IMR-90 (cell line): ENCODE measurements at regions not wholly inside any gene's neighbourhood (a gene's known extent, or its start where the extent isn't known, plus 50 kb on each side); places are given as distances from the start of the nearest gene placed in this dataset.
A peak's percentile ranks its signal among the peaks of the same experiment; 100 is the strongest.

Experiments used
- ATAC-seq: fragments of 200-7000 bp; cut with Tn5 transposase; 2 replicates; pipeline ENCODE4 v1.9.1; 2020; ENCODE audit warnings: low read depth, mild to moderate bottlenecking, moderate library complexity
- BruUV-seq: library from RNA; stranded (reverse); fragments of 400-500 nt; replicated peaks from 2 replicates; lab custom pipeline; 2021; lab: Mats Ljungman, UMichigan
- CTCF ChIA-PET: fragments of 300-600 bp; formaldehyde crosslinking; extraction: SDS; loops from one replicate; lab custom pipeline; 2021; ENCODE audit warnings: antibody characterized with exemption; lab: Yijun Ruan, JAX
- POLR2A ChIA-PET: fragments of 300-600 bp; sonication (Branson Sonifier 250); formaldehyde crosslinking; loops from one replicate; lab custom pipeline; 2022; ENCODE audit warnings: antibody characterized with exemption; ENCODE audit not compliant: unreplicated experiment; lab: Charles Lee
- DNase-seq: peaks from one replicate; pipeline ENCODE4 v3.0.0; 2013
- H2AFZ ChIP-seq: replicated peaks from 2 replicates; pipeline ENCODE3; 2013; ENCODE audit warnings: low read length, mild to moderate bottlenecking; ENCODE audit not compliant: poor library complexity
- H2AK5ac ChIP-seq: 2 replicates; pipeline ENCODE4 v1.6.1; 2013; ENCODE audit warnings: low read depth, low read length, inconsistent platforms
- H2AK9ac ChIP-seq: replicated peaks from 2 replicates; pipeline ENCODE3; 2013; ENCODE audit warnings: mild to moderate bottlenecking, low read depth, low read length, moderate library complexity; ENCODE audit not compliant: poor library complexity
- H2BK120ac ChIP-seq: 2 replicates; pipeline ENCODE4 v1.6.1; 2013; ENCODE audit warnings: low read depth, low read length, inconsistent platforms
- H2BK15ac ChIP-seq: 3 replicates; pipeline ENCODE4 v1.6.1; 2013; ENCODE audit warnings: low read depth, low read length, inconsistent platforms
- H2BK20ac ChIP-seq: 2 replicates; pipeline ENCODE4 v1.6.1; 2013; ENCODE audit warnings: low read depth, mild to moderate bottlenecking, inconsistent platforms, low read length, moderate library complexity
- H2BK5ac ChIP-seq: 2 replicates; pipeline ENCODE4 v1.6.1; 2013; ENCODE audit warnings: mild to moderate bottlenecking, low read depth, low read length, inconsistent platforms; ENCODE audit not compliant: poor library complexity, severe bottlenecking
- H3K14ac ChIP-seq: replicated peaks from 2 replicates; pipeline ENCODE4 v1.6.1; 2013; ENCODE audit warnings: low read depth, low read length, inconsistent platforms
- H3K18ac ChIP-seq: 2 replicates; pipeline ENCODE4 v1.6.1; 2013; ENCODE audit warnings: low read depth, low read length, control low read depth
- H3K23ac ChIP-seq: 2 replicates; pipeline ENCODE4 v1.6.1; 2013; ENCODE audit warnings: low read depth, low read length, inconsistent platforms
- H3K27ac ChIP-seq: 2 replicates; pipeline ENCODE4 v1.5.1; 2013; ENCODE audit warnings: mild to moderate bottlenecking, control low read depth, low read length; ENCODE audit not compliant: insufficient read depth
- H3K27me3 ChIP-seq: 2 replicates; pipeline ENCODE4 v1.6.1; 2013; ENCODE audit warnings: low read length; ENCODE audit not compliant: control insufficient read depth, insufficient read depth
- H3K36me3 ChIP-seq: 2 replicates; pipeline ENCODE4 v1.6.1; 2013; ENCODE audit warnings: low read length, mixed read lengths; ENCODE audit not compliant: control insufficient read depth, insufficient read depth
- H3K4ac ChIP-seq: 2 replicates; pipeline ENCODE4 v1.6.1; 2013; ENCODE audit warnings: low read depth, low read length, inconsistent platforms
- H3K4me1 ChIP-seq: 2 replicates; pipeline ENCODE4 v1.6.1; 2013; ENCODE audit warnings: low read length, mixed read lengths; ENCODE audit not compliant: control insufficient read depth, insufficient read depth
- H3K4me2 ChIP-seq: 2 replicates; pipeline ENCODE4 v1.6.1; 2013; ENCODE audit warnings: low read depth, mild to moderate bottlenecking, control low read depth, low read length, moderate library complexity
- H3K4me3 ChIP-seq: 2 replicates; pipeline ENCODE4 v1.5.1; 2013; ENCODE audit warnings: low read depth, mild to moderate bottlenecking, control low read depth, low read length, moderate library complexity; ENCODE audit not compliant: insufficient read depth
- H3K56ac ChIP-seq: 2 replicates; pipeline ENCODE4 v1.6.1; 2013; ENCODE audit warnings: low read length, inconsistent platforms; ENCODE audit not compliant: insufficient read depth; ENCODE audit errors: extremely low read depth
- H3K79me1 ChIP-seq, 2 experiments: 2 replicates each; pipeline ENCODE4 v1.6.1; 2013; ENCODE audit warnings: low read length in 2 of 2, inconsistent platforms in 1 of 2, low read depth in 1 of 2
- H3K9ac ChIP-seq: 2 replicates; pipeline ENCODE4 v1.6.1; 2013; ENCODE audit warnings: low read depth, low read length, control low read depth
- H3K9me1 ChIP-seq: 2 replicates; pipeline ENCODE4 v1.6.1; 2013; ENCODE audit warnings: low read length, inconsistent platforms; ENCODE audit not compliant: insufficient read depth
- H3K9me3 ChIP-seq: 2 replicates; pipeline ENCODE4 v1.6.1; 2013; ENCODE audit warnings: low read length; ENCODE audit not compliant: control insufficient read depth, insufficient read depth
- H4K20me1 ChIP-seq: 2 replicates; pipeline ENCODE4 v1.6.1; 2013; ENCODE audit warnings: low read length, inconsistent platforms; ENCODE audit not compliant: insufficient read depth
- H4K5ac ChIP-seq: 2 replicates; pipeline ENCODE4 v1.6.1; 2013; ENCODE audit warnings: mild to moderate bottlenecking, low read depth, low read length, control low read depth
- H4K8ac ChIP-seq, 2 experiments: 2 replicates each; pipeline ENCODE4 v1.6.1; 2013; ENCODE audit warnings: low read depth in 2 of 2, low read length in 2 of 2, control low read depth in 1 of 2, inconsistent platforms in 1 of 2
- H4K91ac ChIP-seq: 2 replicates; pipeline ENCODE4 v1.6.1; 2013; ENCODE audit warnings: low read depth, low read length, inconsistent platforms; ENCODE audit not compliant: insufficient read depth
- BHLHE40 ChIP-seq: fragments of 150-350 bp; IDR thresholded peaks from 2 replicates; pipeline ENCODE4 v1.6.1; 2016; ENCODE audit warnings: mild to moderate bottlenecking, low read depth, low read length
- CHD1 ChIP-seq: IDR thresholded peaks from 2 replicates; pipeline ENCODE4 v1.6.1; 2012; ENCODE audit warnings: low read depth, low read length, improper control_type of control experiment
- CTCF ChIP-seq: conservative IDR thresholded peaks from 2 replicates; pipeline ENCODE4 v1.5.1; 2012; ENCODE audit warnings: mild to moderate bottlenecking, low read depth, low read length, improper control_type of control experiment
- FOS ChIP-seq: fragments of 150-350 bp; IDR thresholded peaks from 2 replicates; pipeline ENCODE4 v1.6.1; 2016; ENCODE audit warnings: low read depth, low read length
- MAFK ChIP-seq: IDR thresholded peaks from 2 replicates; pipeline ENCODE4 v1.6.1; 2012; ENCODE audit warnings: low read depth, low read length, improper control_type of control experiment
- MAZ ChIP-seq: IDR thresholded peaks from 2 replicates; pipeline ENCODE4 v1.6.1; 2012; ENCODE audit warnings: low read depth, mild to moderate bottlenecking, low read length, improper control_type of control experiment, moderate library complexity, borderline replicate concordance
- MXI1 ChIP-seq: IDR thresholded peaks from 2 replicates; pipeline ENCODE4 v1.6.1; 2012; ENCODE audit warnings: low read depth, mild to moderate bottlenecking, low read length, moderate library complexity, borderline replicate concordance
- NFE2L2 ChIP-seq: fragments of 150-350 bp; IDR thresholded peaks from 2 replicates; pipeline ENCODE4 v1.6.1; 2016; ENCODE audit warnings: low read depth, mild to moderate bottlenecking, low read length
- POLR2A ChIP-seq: IDR thresholded peaks from 2 replicates; pipeline ENCODE4 v1.6.1; 2012; ENCODE audit warnings: mild to moderate bottlenecking, low read depth, low read length
- RAD21 ChIP-seq: IDR thresholded peaks from 2 replicates; pipeline ENCODE4 v1.6.1; 2012; ENCODE audit warnings: low read length, improper control_type of control experiment
- RCOR1 ChIP-seq: IDR thresholded peaks from 2 replicates; pipeline ENCODE4 v1.6.1; 2012; ENCODE audit warnings: mild to moderate bottlenecking, low read length, improper control_type of control experiment; ENCODE audit not compliant: insufficient replicate concordance
- RFX5 ChIP-seq: IDR thresholded peaks from 2 replicates; pipeline ENCODE4 v1.8.0; 2012; ENCODE audit warnings: low read depth, mild to moderate bottlenecking, low read length, moderate library complexity
- SMC3 ChIP-seq: fragments of 150-350 bp; IDR thresholded peaks from 2 replicates; pipeline ENCODE4 v1.6.1; 2016; ENCODE audit warnings: low read depth, mild to moderate bottlenecking, antibody characterized with exemption, low read length, moderate library complexity
- USF2 ChIP-seq: fragments of 150-350 bp; IDR thresholded peaks from 2 replicates; pipeline ENCODE4 v1.6.1; 2017; ENCODE audit warnings: mild to moderate bottlenecking, antibody characterized with exemption, low read length, low read depth
- WGBS, 2 experiments: methylation state at CpG; one replicate each; pipeline versions ENCODE4 v1.1.5 to v1.1.7; 2013; ENCODE audit warnings: missing lambda C conversion rate in 2 of 2; ENCODE audit not compliant: insufficient read length in 1 of 2; ENCODE audit errors: extremely low coverage in 2 of 2; 5-methylcytosine and 5-hydroxymethylcytosine counted together
- dilution Hi-C: fragments of 300-500 bp; cut with HindIII; formaldehyde crosslinking; loops from one replicate; pipeline ENCODE4 v1.14.3; 2018; ENCODE audit warnings: low sequenced_read_pairs; ENCODE audit not compliant: unreplicated experiment
- in situ Hi-C: fragments of 300-500 bp; cut with MboI; formaldehyde crosslinking; loops from 3 replicates; pipeline ENCODE4 v1.14.3; 2019; ENCODE audit warnings: low sequenced_read_pairs, inconsistent platforms, mixed read lengths
- intact Hi-C: fragments of 100-400 bp; cut with micrococcal nuclease; formaldehyde crosslinking; loops from 2 replicates; pipeline ENCODE4 v1.10.0; 2022

- Histone ChIP-seq H2AK9ac (no peak overlapping the region), H3K23ac (no peak overlapping the region), H3K4me2 (no peak overlapping the region), H4K5ac (no peak overlapping the region), H3K56ac (no peak overlapping the region), H3K9ac (no peak overlapping the region), H4K91ac (no peak overlapping the region), H3K9me3 (peaks cover 7% of the 10 kb centered on the region), H3K9me1 (0 out of 2 replicates have a peak, but pooled peaks cover 7% of the 10 kb centered on the region), H2BK5ac (no peak overlapping the region), H3K18ac (no peak overlapping the region), H4K8ac (no peak overlapping the region), H3K4ac (no peak overlapping the region; the same call in 1 of the 2 replicates), H3K27ac (no peak overlapping the region), H3K36me3 (no peaks in the 10 kb centered on the region), H2BK20ac (no peak overlapping the region), H2AK5ac (no peak overlapping the region), H3K4me1 (peaks cover 2% of the 10 kb centered on the region; the same call in 1 of the 2 replicates), H4K20me1 (no peaks in the 10 kb centered on the region), H2BK120ac (no peak overlapping the region), H3K4me3 (no peak overlapping the region), H2AFZ (peak overlapping the region; percentile 24), H3K27me3 (no peaks in the 10 kb centered on the region; the same call in 1 of the 2 replicates), H2BK15ac (no peak overlapping the region), H3K14ac (no peak overlapping the region), H3K79me1 (no peaks in the 10 kb centered on the region)
- TF ChIP-seq RCOR1 (no peak), CHD1 (no peak), MAFK (no peak), MXI1 (no peak), MAZ (no peak), SMC3 (no peak), POLR2A (no peak), FOS (no peak), USF2 (no peak), RAD21 (no peak), NFE2L2 (no peak), CTCF (no peak), RFX5 (no peak), BHLHE40 (no peak)
- DNase-seq, result no peak
- in situ Hi-C loops (no loop called here), dilution Hi-C loops (no loop called here), intact Hi-C loops (no loop called here)
- ChIA-PET POLR2A (no interaction called here), CTCF (interaction anchor here (0.6 kb wide), 1 partner anchor 38 kb away, joined by 4 read pairs; no protein-coding TSS in a partner anchor)
- ATAC-seq, result no peak
- 45% methylated on average over 4 of the region's 9 CpGs; no CpG with 5 or more reads in 1 of the 2 experiments for WGBS, 2 experiments
- no TSS peak for BruUV-seq
Observed at GRCh38 chr2:235343156-235343774, 150.6 kb upstream of the AGAP1 start.
